SK-N-SH (cell line): ENCODE measurements at regions not wholly inside any gene's neighbourhood (a gene's known extent, or its start where the extent isn't known, plus 50 kb on each side); places are given as distances from the start of the nearest gene placed in this dataset.

Source experiments
- CTCF ChIA-PET: fragments of 300-600, 350-600 bp; formaldehyde crosslinking; extraction: SDS; loops from one replicate; lab custom pipeline; 2021; lab: Yijun Ruan, JAX
- POLR2A ChIA-PET: fragments of 350-600 bp; sonication (Branson Sonifier 250); formaldehyde crosslinking; extraction: SDS; loops from one replicate; lab custom pipeline; 2020; ENCODE audit warnings: antibody characterized with exemption, inconsistent platforms; lab: Yijun Ruan, JAX
- DNase-seq: peaks from one replicate; pipeline ENCODE4 v3.0.0; 2012
- H2AFZ ChIP-seq: fragments of 200-600 bp; sonication (generic); 2 replicates; pipeline ENCODE4 v1.8.1; 2016; ENCODE audit warnings: antibody characterized with exemption, mild to moderate bottlenecking, low read depth
- H3F3A ChIP-seq: fragments of 200-600 bp; sonication (generic); replicated peaks from 2 replicates; pipeline ENCODE3; 2016; ENCODE audit warnings: antibody characterized with exemption, mild to moderate bottlenecking; ENCODE audit not compliant: insufficient read depth
- H3K27ac ChIP-seq, 2 experiments: fragments of 200-500 bp in 1 of 2; fragments of 200-600 bp in 1 of 2; sonication (Bioruptor generic) in 1 of 2; sonication (generic), shearing (Covaris generic) in 1 of 2; 2 replicates each; pipeline versions ENCODE4 v1.5.1 to v1.6.1; 2014 to 2016; ENCODE audit warnings: low read depth in 2 of 2, inconsistent platforms in 1 of 2, low read length in 1 of 2, mild to moderate bottlenecking in 1 of 2, mixed read lengths in 1 of 2
- H3K27me3 ChIP-seq: fragments of 200-600 bp; sonication (generic), shearing (Covaris generic); 2 replicates; pipeline ENCODE4 v1.6.1; 2016; ENCODE audit warnings: mixed run types; ENCODE audit not compliant: insufficient read depth
- H3K36me3 ChIP-seq, 2 experiments: fragments of 200-500 bp in 1 of 2; fragments of 200-600 bp in 1 of 2; sonication (Bioruptor generic) in 1 of 2; sonication (generic) in 1 of 2; replicated peaks in 1 of 2; 2 replicates each; pipeline versions ENCODE3 to v1.5.1; 2014 to 2016; ENCODE audit warnings: low read length in 1 of 2, mild to moderate bottlenecking in 1 of 2; ENCODE audit not compliant: insufficient read depth in 2 of 2, control insufficient read depth in 1 of 2
- H3K4me1 ChIP-seq, 2 experiments: fragments of 200-500 bp in 1 of 2; fragments of 200-600 bp in 1 of 2; sonication (Bioruptor generic) in 1 of 2; sonication (generic), shearing (Covaris generic) in 1 of 2; 2 replicates each; pipeline versions ENCODE4 v1.5.1 to v1.6.1; 2014 to 2016; ENCODE audit warnings: low read depth in 1 of 2, low read length in 1 of 2, mixed run types in 1 of 2; ENCODE audit not compliant: insufficient read depth in 2 of 2, control insufficient read depth in 1 of 2
- H3K4me2 ChIP-seq: fragments of 200-600 bp; sonication (generic), shearing (Covaris generic); 2 replicates; pipeline ENCODE4 v1.6.1; 2017; ENCODE audit warnings: mixed run types
- H3K4me3 ChIP-seq, 2 experiments: fragments of 200-500 bp in 1 of 2; fragments of 200-600 bp in 1 of 2; sonication (Bioruptor generic) in 1 of 2; sonication (generic), shearing (Covaris generic) in 1 of 2; 2 replicates each; pipeline versions ENCODE4 v1.5.1 to v1.8.1; 2014 to 2016; ENCODE audit warnings: low read depth in 2 of 2, inconsistent platforms in 1 of 2, low read length in 1 of 2, mild to moderate bottlenecking in 1 of 2, mixed read lengths in 1 of 2, moderate library complexity in 1 of 2
- H3K79me2 ChIP-seq: fragments of 200-600 bp; sonication (generic); 2 replicates; pipeline ENCODE4 v1.8.1; 2017; ENCODE audit warnings: mild to moderate bottlenecking; ENCODE audit not compliant: insufficient read depth
- H3K9ac ChIP-seq: fragments of 200-600 bp; sonication (generic); 2 replicates; pipeline ENCODE4 v1.6.1; 2017; ENCODE audit warnings: mixed run types
- H3K9me2 ChIP-seq: fragments of 200-600 bp; sonication (generic); 2 replicates; pipeline ENCODE4 v1.6.1; 2017; ENCODE audit warnings: mixed run types
- H3K9me3 ChIP-seq: fragments of 200-600 bp; sonication (generic); 2 replicates; pipeline ENCODE4 v1.6.1; 2017; ENCODE audit warnings: mixed run types, mild to moderate bottlenecking, moderate library complexity
- H4K20me1 ChIP-seq: fragments of 200-600 bp; sonication (generic); 2 replicates; pipeline ENCODE4 v1.6.1; 2017; ENCODE audit warnings: mild to moderate bottlenecking, mixed run types; ENCODE audit not compliant: insufficient read depth
- EP300 ChIP-seq, 2 experiments: IDR thresholded peaks; 2 replicates each; pipeline versions ENCODE4 v1.4.0 to v1.6.1; 2012; ENCODE audit warnings: borderline replicate concordance in 1 of 2, low read depth in 1 of 2, low read length in 1 of 2
- FOSL2 ChIP-seq: IDR thresholded peaks from 2 replicates; pipeline ENCODE4 v1.4.0; 2012; ENCODE audit warnings: low read depth, mild to moderate bottlenecking, moderate library complexity, borderline replicate concordance
- FOXM1 ChIP-seq: IDR thresholded peaks from 2 replicates; pipeline ENCODE4 v1.4.0; 2012; ENCODE audit warnings: low read depth, mild to moderate bottlenecking
- GATA2 ChIP-seq: sonication (generic); formaldehyde crosslinking; IDR thresholded peaks from 2 replicates; pipeline ENCODE4 v1.5.0; 2020; ENCODE audit warnings: mild to moderate bottlenecking, missing genetic modification reagents
- JUND ChIP-seq: IDR thresholded peaks from 2 replicates; pipeline ENCODE4 v1.4.0; 2012
- NFIC ChIP-seq: IDR thresholded peaks from 2 replicates; pipeline ENCODE4 v1.4.0; 2012; ENCODE audit warnings: borderline replicate concordance
- NRF1 ChIP-seq: IDR thresholded peaks from 2 replicates; pipeline ENCODE4 v1.6.1; 2012; ENCODE audit warnings: low read depth, mild to moderate bottlenecking, low read length
- RCOR1 ChIP-seq: fragments of 150-350 bp; IDR thresholded peaks from 2 replicates; pipeline ENCODE4 v1.6.1; 2017; ENCODE audit warnings: antibody characterized with exemption, low read length
- RFX5 ChIP-seq: IDR thresholded peaks from 2 replicates; pipeline ENCODE4 v1.6.1; 2012; ENCODE audit warnings: mild to moderate bottlenecking, improper control_type of control experiment, low read length
- SMC3 ChIP-seq: IDR thresholded peaks from 2 replicates; pipeline ENCODE4 v1.6.1; 2012; ENCODE audit warnings: low read depth, low read length, improper control_type of control experiment
- TCF12 ChIP-seq: IDR thresholded peaks from 2 replicates; pipeline ENCODE4 v1.4.0; 2012
- TEAD4 ChIP-seq: IDR thresholded peaks from 2 replicates; pipeline ENCODE4 v1.4.0; 2012; ENCODE audit warnings: mild to moderate bottlenecking, borderline replicate concordance; ENCODE audit not compliant: insufficient read depth
- YY1 ChIP-seq: IDR thresholded peaks from 2 replicates; pipeline ENCODE4 v1.4.0; 2012; ENCODE audit warnings: low read depth, mild to moderate bottlenecking
- WGBS: methylation state at CpG from one replicate; pipeline ENCODE4 v1.1.6; 2017; ENCODE audit warnings: low lambda C conversion rate; 5-methylcytosine and 5-hydroxymethylcytosine counted together
- TF ChIP-seq, protein P1 (sequence below): IDR thresholded peaks from 2 replicates; pipeline ENCODE4 v1.4.0; 2012; ENCODE audit warnings: low read depth, borderline replicate concordance
- TF ChIP-seq, protein P2 (sequence below): fragments of 150-350 bp; IDR thresholded peaks from 2 replicates; pipeline ENCODE4 v1.6.1; 2017; ENCODE audit warnings: antibody characterized with exemption, low read length, low read depth, borderline replicate concordance

DNA sequence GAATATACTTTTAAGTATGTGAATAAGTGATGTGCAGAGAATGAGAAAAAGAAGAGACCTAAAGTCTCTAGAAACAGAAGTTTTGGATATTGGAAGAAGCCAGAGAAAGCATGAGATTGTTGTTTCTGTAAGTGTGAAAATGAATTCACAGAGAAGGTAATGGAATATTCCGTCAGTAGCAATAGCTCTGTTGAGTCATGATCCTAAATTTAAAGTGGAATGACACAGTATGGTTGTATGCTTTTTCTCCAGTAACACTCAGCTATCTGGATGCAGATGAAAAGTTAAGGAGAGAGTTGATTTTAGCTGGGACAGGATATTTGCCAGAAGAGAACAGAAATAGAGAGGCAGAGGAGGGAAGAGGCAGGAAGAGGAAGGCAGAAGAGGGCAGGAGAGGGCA is 1166.3 kb downstream of the GALC start:
- Histone ChIP-seq H3K9me3 (no peaks in the 10 kb centered on the region), H3K27ac (no peak overlapping the region), H3K4me1 (no peaks in the 10 kb centered on the region), H3F3A (no peaks in the 10 kb centered on the region), H3K79me2 (no peaks in the 10 kb centered on the region), H3K4me2 (no peak overlapping the region), H3K27me3 (no peaks in the 10 kb centered on the region), H2AFZ (no peak overlapping the region), H4K20me1 (no peaks in the 10 kb centered on the region), H3K9me2 (no peaks in the 10 kb centered on the region), H3K4me3 (no peak overlapping the region), H3K9ac (no peak overlapping the region), H3K36me3 (no peaks in the 10 kb centered on the region)
- CTCF ChIA-PET = no interaction called here
- DNase-seq = no peak
- POLR2A ChIA-PET = no interaction called here
- WGBS = 7% methylated on average over 1 of the region's 1 CpG
- TF ChIP-seq EP300 (IDR thresholded peaks at IDR 0.05; ENCODE audit: borderline replicate concordance in 1 of 2, low read depth in 1 of 2, low read length in 1 of 2) = no peak
- no peak for TF ChIP-seq TEAD4
- TF ChIP-seq, protein P1, sequence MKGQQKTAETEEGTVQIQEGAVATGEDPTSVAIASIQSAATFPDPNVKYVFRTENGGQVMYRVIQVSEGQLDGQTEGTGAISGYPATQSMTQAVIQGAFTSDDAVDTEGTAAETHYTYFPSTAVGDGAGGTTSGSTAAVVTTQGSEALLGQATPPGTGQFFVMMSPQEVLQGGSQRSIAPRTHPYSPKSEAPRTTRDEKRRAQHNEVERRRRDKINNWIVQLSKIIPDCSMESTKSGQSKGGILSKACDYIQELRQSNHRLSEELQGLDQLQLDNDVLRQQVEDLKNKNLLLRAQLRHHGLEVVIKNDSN = no peak
- no peak for TF ChIP-seq GATA2 (CRISPR knock-in tag)
- no peak for TF ChIP-seq FOSL2
- no peak for TF ChIP-seq RCOR1
- TF ChIP-seq TCF12 = no peak
- TF ChIP-seq, protein P2, sequence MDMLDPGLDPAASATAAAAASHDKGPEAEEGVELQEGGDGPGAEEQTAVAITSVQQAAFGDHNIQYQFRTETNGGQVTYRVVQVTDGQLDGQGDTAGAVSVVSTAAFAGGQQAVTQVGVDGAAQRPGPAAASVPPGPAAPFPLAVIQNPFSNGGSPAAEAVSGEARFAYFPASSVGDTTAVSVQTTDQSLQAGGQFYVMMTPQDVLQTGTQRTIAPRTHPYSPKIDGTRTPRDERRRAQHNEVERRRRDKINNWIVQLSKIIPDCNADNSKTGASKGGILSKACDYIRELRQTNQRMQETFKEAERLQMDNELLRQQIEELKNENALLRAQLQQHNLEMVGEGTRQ = no peak
- no peak for TF ChIP-seq JUND
- no peak for TF ChIP-seq SMC3
- TF ChIP-seq NRF1 = no peak
- no peak for TF ChIP-seq YY1
- TF ChIP-seq RFX5 = no peak

DNA sequence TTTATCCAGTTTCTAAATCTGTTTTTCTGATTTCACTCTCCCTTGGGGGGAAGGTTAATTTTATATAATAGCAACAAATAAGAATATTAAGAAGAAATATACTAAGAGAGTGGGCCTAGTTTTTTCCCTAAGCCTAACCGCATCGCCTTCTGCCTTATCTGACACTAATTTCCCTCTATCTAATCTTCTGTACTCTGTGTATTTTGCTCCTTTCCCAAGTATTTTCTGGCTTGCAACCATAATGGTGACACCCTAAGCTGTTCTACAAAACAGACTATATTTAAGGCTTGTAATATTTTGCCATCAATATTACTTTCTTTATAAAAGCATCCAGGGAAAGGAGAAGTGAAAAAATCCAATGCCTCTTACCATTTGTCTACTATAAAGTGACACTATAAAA is 1168.8 kb downstream of the GALC start:
- no peak overlapping the region for H3K27ac ChIP-seq
- no peaks in the 10 kb centered on the region for H3K9me3 ChIP-seq
- no peak overlapping the region for H3K4me2 ChIP-seq
- WGBS = 27% methylated on average over 2 of the region's 2 CpGs
- no peaks in the 10 kb centered on the region for H3F3A ChIP-seq
- no peak overlapping the region for H2AFZ ChIP-seq
- no peaks in the 10 kb centered on the region for H3K9me2 ChIP-seq
- H4K20me1 ChIP-seq = no peaks in the 10 kb centered on the region
- no peaks in the 10 kb centered on the region for H3K79me2 ChIP-seq
- CTCF ChIA-PET = no interaction called here
- H3K36me3 ChIP-seq = no peaks in the 10 kb centered on the region
- POLR2A ChIA-PET = no interaction called here
- TF ChIP-seq NFIC (no peak), RCOR1 (no peak), EP300 (IDR thresholded peaks at IDR 0.05; ENCODE audit: borderline replicate concordance in 1 of 2, low read depth in 1 of 2, low read length in 1 of 2) (no peak), FOXM1 (no peak)
- H3K27me3 ChIP-seq = no peaks in the 10 kb centered on the region
- H3K4me3 ChIP-seq = no peak overlapping the region
- no peak overlapping the region for H3K9ac ChIP-seq
- DNase-seq = no peak
- H3K4me1 ChIP-seq = no peaks in the 10 kb centered on the region
